ENCODE measurements at regions not wholly inside any gene's neighbourhood (a gene's known extent, or its start where the extent isn't known, plus 50 kb on each side); places are given as distances from the start of the nearest gene placed in this dataset.

DNA sequence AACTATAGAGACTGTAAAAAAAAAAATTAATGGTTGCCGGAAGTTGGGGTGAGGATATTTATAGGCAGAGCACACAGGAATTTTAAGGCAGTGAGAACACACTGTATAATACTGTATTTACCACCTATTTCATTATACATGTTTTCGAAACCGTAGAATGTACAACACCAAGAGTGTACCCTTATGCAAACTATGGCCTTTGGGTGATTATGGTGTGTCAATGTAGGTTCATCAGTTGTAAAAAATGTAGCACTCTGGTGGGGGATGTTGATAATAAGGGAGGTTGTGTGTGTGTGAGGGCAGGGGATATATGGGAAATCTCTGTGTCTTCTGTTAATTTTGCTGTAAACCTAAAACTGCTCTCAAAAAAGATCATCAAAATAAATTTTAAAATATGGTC lies 791.7 kb upstream of the CDH10 start:
- TF ChIP-seq ELF4 (IDR thresholded peaks at IDR 0.05) = no peak
- no peak for TF ChIP-seq FOXM1 (IDR thresholded peaks at IDR 0.05; ENCODE audit: borderline replicate concordance)
- no peak for TF ChIP-seq FOXA1 (IDR thresholded peaks at IDR 0.05)
- no peak for TF ChIP-seq NFRKB (IDR thresholded peaks at IDR 0.05)
- no peak for TF ChIP-seq BHLHE40 (IDR thresholded peaks at IDR 0.05; ENCODE audit: borderline replicate concordance)
- no peak for TF ChIP-seq SUZ12 (IDR thresholded peaks at IDR 0.05)
- TF ChIP-seq, protein P1, sequence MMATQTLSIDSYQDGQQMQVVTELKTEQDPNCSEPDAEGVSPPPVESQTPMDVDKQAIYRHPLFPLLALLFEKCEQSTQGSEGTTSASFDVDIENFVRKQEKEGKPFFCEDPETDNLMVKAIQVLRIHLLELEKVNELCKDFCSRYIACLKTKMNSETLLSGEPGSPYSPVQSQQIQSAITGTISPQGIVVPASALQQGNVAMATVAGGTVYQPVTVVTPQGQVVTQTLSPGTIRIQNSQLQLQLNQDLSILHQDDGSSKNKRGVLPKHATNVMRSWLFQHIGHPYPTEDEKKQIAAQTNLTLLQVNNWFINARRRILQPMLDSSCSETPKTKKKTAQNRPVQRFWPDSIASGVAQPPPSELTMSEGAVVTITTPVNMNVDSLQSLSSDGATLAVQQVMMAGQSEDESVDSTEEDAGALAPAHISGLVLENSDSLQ (IDR thresholded peaks at IDR 0.05) = no peak
- TF ChIP-seq FOXK2 (IDR thresholded peaks at IDR 0.05) = no peak
